ENCODE measurements at regions not wholly inside any gene's neighbourhood (a gene's known extent, or its start where the extent isn't known, plus 50 kb on each side); places are given as distances from the start of the nearest gene placed in this dataset.
"Not testable (repeated sequence)": the region's sequence is repeated elsewhere in the genome, so short reads cannot be mapped to it uniquely, and the experiment has no call there.

- no peak overlapping the region for H3K27ac Mint-ChIP-seq
- no peaks in the 10 kb centered on the region for H3K9me3 Mint-ChIP-seq (ENCODE audit: insufficient read depth)
- ATAC-seq: no peak
- peaks cover 5% of the 10 kb centered on the region for H3K27me3 Mint-ChIP-seq (ENCODE audit: low read depth)
- H3K4me1 Mint-ChIP-seq (ENCODE audit: low read depth): no peaks in the 10 kb centered on the region
- no peaks in the 10 kb centered on the region for H3K36me3 Mint-ChIP-seq (ENCODE audit: low read depth)
- H3K4me3 Mint-ChIP-seq: no peak overlapping the region
- POLR2A ChIA-PET: no interaction called here
- no peak for DNase-seq
- CTCF ChIA-PET: interaction anchor here (0.7 kb wide), 1 partner anchor 24 kb away, joined by 3 read pairs; no protein-coding TSS in a partner anchor
Observed at GRCh38 chr4:101621120-101621519, 169.4 kb upstream of the BANK1 start.

DNA sequence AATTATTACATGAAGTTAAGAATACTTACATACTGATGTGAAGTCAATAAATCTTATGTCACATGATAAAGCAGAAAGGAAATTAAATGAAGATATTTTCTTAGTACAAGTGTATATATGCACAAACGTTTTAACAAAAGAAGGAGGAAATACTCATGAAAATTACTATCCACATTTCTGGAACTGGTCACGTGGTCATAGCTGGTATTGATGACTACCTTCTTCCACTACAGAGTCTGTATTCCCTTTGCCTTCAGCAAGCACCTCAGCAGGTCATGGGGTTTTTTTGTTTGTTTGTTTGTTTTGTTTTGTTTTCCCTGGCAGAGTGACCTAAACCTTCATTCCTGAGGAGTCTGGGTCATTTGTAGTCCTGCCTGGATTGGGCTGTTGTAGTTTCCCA lies 174.9 kb upstream of the BANK1 start:
- ChIA-PET CTCF (no interaction called here), POLR2A (no interaction called here)
- no peaks in the 10 kb centered on the region for H3K9me3 Mint-ChIP-seq (ENCODE audit: insufficient read depth)
- no peak overlapping the region for H3K4me3 Mint-ChIP-seq
- H3K27ac Mint-ChIP-seq: no peak overlapping the region
- no peaks in the 10 kb centered on the region for H3K4me1 Mint-ChIP-seq (ENCODE audit: low read depth)
- no peaks in the 10 kb centered on the region for H3K36me3 Mint-ChIP-seq (ENCODE audit: low read depth)
- H3K27me3 Mint-ChIP-seq (ENCODE audit: low read depth): no peaks in the 10 kb centered on the region
- no peak for DNase-seq
- no peak for ATAC-seq

DNA sequence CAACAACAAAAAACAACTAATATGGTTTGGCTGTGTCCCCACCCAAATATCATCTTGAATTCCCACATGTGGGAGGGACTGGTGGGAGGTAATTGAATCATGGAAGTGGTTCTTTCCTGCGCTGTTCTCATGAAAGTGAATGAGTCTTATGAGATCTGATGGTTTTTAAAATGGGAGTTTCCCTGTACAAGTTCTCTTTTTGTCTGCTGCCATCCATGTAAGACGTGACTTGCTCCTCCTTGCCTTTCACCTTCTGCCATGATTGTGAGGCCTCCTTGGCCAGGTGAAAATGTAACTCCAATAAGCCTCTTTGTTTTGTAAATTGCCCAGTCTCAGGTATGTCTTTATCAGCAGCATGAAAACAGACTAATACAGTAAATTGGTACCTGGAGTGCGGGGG lies 183.5 kb upstream of the BANK1 start:
- POLR2A ChIA-PET; H3K27ac Mint-ChIP-seq; ATAC-seq; H3K4me1 Mint-ChIP-seq (ENCODE audit: low read depth); H3K9me3 Mint-ChIP-seq (ENCODE audit: insufficient read depth); DNase-seq; H3K4me3 Mint-ChIP-seq; CTCF ChIA-PET; H3K36me3 Mint-ChIP-seq (ENCODE audit: low read depth); H3K27me3 Mint-ChIP-seq (ENCODE audit: low read depth): not testable (repeated sequence)

DNA sequence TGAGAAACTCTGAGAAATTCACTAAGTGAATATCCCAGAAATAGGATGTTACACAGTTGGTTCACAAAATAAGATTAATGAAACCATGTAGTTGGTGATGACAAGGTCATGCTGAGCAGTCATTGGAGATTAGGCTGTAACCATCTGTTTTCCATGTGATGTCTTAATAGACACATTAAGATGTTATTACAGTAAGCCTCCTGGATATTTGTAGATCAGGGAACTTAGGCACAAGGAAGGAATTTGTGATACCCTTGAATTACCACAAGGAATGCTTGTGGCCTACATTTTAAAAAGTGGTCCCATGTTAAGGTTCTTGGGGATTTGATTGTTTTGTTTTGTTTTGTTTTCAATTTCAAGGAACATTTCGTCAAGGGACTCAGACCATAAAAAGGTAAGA lies 185.6 kb upstream of the BANK1 start:
- ATAC-seq: no peak
- Mint-ChIP-seq H3K36me3 (ENCODE audit: low read depth) (no peaks in the 10 kb centered on the region), H3K4me3 (no peak overlapping the region), H3K4me1 (ENCODE audit: low read depth) (no peaks in the 10 kb centered on the region), H3K27ac (no peak overlapping the region), H3K9me3 (ENCODE audit: insufficient read depth) (no peaks in the 10 kb centered on the region), H3K27me3 (ENCODE audit: low read depth) (no peaks in the 10 kb centered on the region)
- CTCF ChIA-PET: no interaction called here
- POLR2A ChIA-PET: no interaction called here
- no peak for DNase-seq

DNA sequence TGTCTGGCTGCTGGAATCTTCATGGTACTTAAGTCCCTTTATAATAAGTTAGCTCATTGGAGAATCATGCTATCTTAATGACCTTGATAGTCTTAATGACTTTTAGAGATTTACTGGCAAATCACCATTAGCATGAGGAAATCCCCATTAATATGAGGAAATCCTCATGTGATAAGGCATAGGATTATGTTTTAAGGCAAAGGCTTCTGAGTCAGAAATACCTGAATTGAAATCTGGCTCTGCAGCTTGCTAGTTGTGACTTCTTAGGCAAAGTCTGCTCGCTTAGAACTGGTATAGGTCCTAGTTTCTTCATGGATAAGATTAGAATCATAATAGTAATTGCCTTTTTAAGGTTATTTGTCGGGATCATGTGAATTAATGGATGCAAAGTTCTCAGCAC lies 190.2 kb upstream of the BANK1 start:
- Mint-ChIP-seq H3K27me3 (ENCODE audit: low read depth) (no peaks in the 10 kb centered on the region), H3K9me3 (ENCODE audit: insufficient read depth) (no peaks in the 10 kb centered on the region), H3K4me1 (ENCODE audit: low read depth) (no peaks in the 10 kb centered on the region), H3K36me3 (ENCODE audit: low read depth) (no peaks in the 10 kb centered on the region), H3K4me3 (no peak overlapping the region), H3K27ac (no peak overlapping the region)
- ChIA-PET POLR2A (no interaction called here), CTCF (no interaction called here)
- DNase-seq: no peak
- ATAC-seq: no peak

GRCh38 chr4:101599620-101600019 lies 190.9 kb upstream of the BANK1 start:
- Mint-ChIP-seq H3K9me3 (ENCODE audit: insufficient read depth) (no peaks in the 10 kb centered on the region), H3K36me3 (ENCODE audit: low read depth) (no peaks in the 10 kb centered on the region), H3K4me1 (ENCODE audit: low read depth) (no peaks in the 10 kb centered on the region), H3K4me3 (no peak overlapping the region), H3K27me3 (ENCODE audit: low read depth) (no peaks in the 10 kb centered on the region), H3K27ac (no peak overlapping the region)
- DNase-seq: no peak
- ChIA-PET POLR2A (no interaction called here), CTCF (interaction anchor here (0.7 kb wide), 1 partner anchor 86 kb away, joined by 3 read pairs; no protein-coding TSS in a partner anchor)
- no peak for ATAC-seq

- no peaks in the 10 kb centered on the region for H3K27me3 Mint-ChIP-seq (ENCODE audit: low read depth)
- ATAC-seq (no peak), DNase-seq (peak; percentile 42)
- no peaks in the 10 kb centered on the region for H3K36me3 Mint-ChIP-seq (ENCODE audit: low read depth)
- H3K9me3 Mint-ChIP-seq (ENCODE audit: insufficient read depth): no peaks in the 10 kb centered on the region
- no peaks in the 10 kb centered on the region for H3K4me1 Mint-ChIP-seq (ENCODE audit: low read depth)
- CTCF ChIA-PET: interaction anchor here (0.7 to 1.4 kb wide), 5 partner anchors 24 to 429 kb away, joined by 3 to 6 read pairs (median 3); no protein-coding TSS in a partner anchor
- POLR2A ChIA-PET: no interaction called here
- H3K4me3 Mint-ChIP-seq: no peak overlapping the region
- no peak overlapping the region for H3K27ac Mint-ChIP-seq
Observed at GRCh38 chr4:101596781-101597552, 193.6 kb upstream of the BANK1 start.

DNA sequence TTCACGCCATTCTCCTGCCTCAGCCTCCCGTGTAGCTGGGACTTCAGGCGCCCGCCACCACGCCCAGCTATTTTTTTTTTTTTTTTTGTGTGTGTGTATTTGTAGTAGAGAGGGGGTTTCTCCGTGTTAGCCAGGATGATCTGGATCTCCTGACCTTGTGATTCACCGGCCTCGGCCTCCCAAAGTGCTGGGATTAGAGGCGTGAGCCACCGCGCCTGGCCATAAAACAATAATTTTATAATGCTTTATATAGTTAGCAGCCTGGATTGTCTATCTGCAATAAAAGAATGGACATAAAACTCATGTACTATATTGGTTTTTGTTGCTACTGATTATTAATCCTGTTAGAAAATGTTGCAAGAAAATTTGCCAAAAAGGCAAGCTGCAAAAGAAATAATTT lies 195.9 kb upstream of the BANK1 start:
- no peaks in the 10 kb centered on the region for H3K9me3 Mint-ChIP-seq (ENCODE audit: insufficient read depth)
- POLR2A ChIA-PET: no interaction called here
- no peak overlapping the region for H3K27ac Mint-ChIP-seq
- CTCF ChIA-PET: interaction anchor here (0.7 kb wide), 1 partner anchor 427 kb away, joined by 3 read pairs; no protein-coding TSS in a partner anchor
- H3K4me3 Mint-ChIP-seq: no peak overlapping the region
- H3K4me1 Mint-ChIP-seq (ENCODE audit: low read depth): no peaks in the 10 kb centered on the region
- no peaks in the 10 kb centered on the region for H3K36me3 Mint-ChIP-seq (ENCODE audit: low read depth)
- no peaks in the 10 kb centered on the region for H3K27me3 Mint-ChIP-seq (ENCODE audit: low read depth)
- DNase-seq: no peak
- no peak for ATAC-seq

DNA sequence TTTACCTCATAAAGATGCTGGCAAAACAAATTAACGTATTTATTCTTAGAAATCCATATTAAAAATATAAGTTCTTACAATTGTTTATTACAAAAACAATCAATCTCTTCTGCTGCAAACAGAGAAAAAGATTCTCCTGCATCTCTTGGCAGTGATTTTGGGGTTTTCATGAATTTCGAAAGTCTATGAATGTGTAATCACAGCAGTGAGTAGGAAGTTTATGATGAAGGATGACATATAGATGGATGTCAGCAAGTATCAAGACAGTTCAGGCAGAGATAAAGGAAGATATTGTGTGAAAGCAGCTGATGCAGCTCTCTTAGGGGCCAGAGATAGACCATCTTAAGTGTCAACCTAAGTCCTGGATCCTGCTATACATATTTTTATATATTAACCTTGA lies 196.9 kb upstream of the BANK1 start:
- Mint-ChIP-seq H3K4me3 (no peak overlapping the region), H3K4me1 (ENCODE audit: low read depth) (no peaks in the 10 kb centered on the region), H3K9me3 (ENCODE audit: insufficient read depth) (no peaks in the 10 kb centered on the region), H3K27me3 (ENCODE audit: low read depth) (no peaks in the 10 kb centered on the region), H3K36me3 (ENCODE audit: low read depth) (no peaks in the 10 kb centered on the region), H3K27ac (no peak overlapping the region)
- ChIA-PET CTCF (interaction anchor here (0.7 kb wide), 1 partner anchor 426 kb away, joined by 3 read pairs; no protein-coding TSS in a partner anchor), POLR2A (no interaction called here)
- ATAC-seq (no peak), DNase-seq (no peak)

DNA sequence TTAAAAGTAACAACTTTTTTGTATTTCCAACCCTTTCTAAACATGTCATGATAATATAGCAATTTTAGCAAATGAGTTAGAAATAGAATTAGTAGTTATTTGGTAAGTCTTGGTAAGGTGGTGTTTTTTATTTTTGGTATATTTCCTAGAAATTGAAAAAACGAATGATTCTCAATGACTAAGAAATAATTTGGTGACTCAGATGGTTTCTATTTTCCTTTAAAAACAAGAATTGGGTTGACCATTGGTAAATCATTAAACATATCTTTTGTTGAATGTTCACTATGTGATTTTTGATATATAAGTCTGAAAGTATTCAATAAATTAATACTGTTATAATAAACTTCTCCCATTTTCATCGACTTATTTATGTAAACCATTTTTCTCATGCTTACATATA lies 206.2 kb upstream of the BANK1 start:
- ChIA-PET POLR2A (no interaction called here), CTCF (no interaction called here)
- no peaks in the 10 kb centered on the region for H3K36me3 Mint-ChIP-seq (ENCODE audit: low read depth)
- ATAC-seq (no peak), DNase-seq (no peak)
- H3K27ac Mint-ChIP-seq: no peak overlapping the region
- no peak overlapping the region for H3K4me3 Mint-ChIP-seq
- peaks cover 22% of the 10 kb centered on the region for H3K9me3 Mint-ChIP-seq (ENCODE audit: insufficient read depth)
- H3K27me3 Mint-ChIP-seq (ENCODE audit: low read depth): no peaks in the 10 kb centered on the region
- H3K4me1 Mint-ChIP-seq (ENCODE audit: low read depth): no peaks in the 10 kb centered on the region

GRCh38 chr4:101563126-101563525 lies 215.8 kb upstream of the PPP3CA start:
- CTCF ChIA-PET: no interaction called here
- POLR2A ChIA-PET: no interaction called here
- Mint-ChIP-seq H3K27ac (no peak overlapping the region), H3K36me3 (ENCODE audit: low read depth) (no peaks in the 10 kb centered on the region), H3K27me3 (ENCODE audit: low read depth) (no peaks in the 10 kb centered on the region), H3K9me3 (ENCODE audit: insufficient read depth) (no peaks in the 10 kb centered on the region), H3K4me1 (ENCODE audit: low read depth) (no peaks in the 10 kb centered on the region), H3K4me3 (no peak overlapping the region)
- DNase-seq (no peak), ATAC-seq (no peak)

DNA sequence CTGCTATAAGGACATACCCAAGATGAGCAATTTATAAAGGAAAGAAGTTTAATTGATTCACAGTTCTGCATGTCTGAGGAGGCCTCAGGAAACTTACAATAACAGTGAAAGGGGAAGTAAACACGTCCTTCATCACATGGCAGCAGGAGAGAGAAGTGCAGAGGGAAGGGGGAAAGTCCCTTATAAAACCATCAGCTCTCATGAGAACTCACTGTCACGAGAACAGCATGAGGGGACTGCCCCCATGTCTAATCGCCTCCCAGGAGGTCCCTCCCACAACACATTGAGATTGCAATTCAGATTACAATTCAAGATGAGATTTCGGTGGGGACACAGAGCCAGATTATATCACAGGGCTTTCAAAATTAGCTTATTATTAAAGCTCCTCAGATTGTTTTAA lies 209.5 kb upstream of the PPP3CA start:
- CTCF ChIA-PET: no interaction called here
- no peaks in the 10 kb centered on the region for H3K4me1 Mint-ChIP-seq (ENCODE audit: low read depth)
- H3K9me3 Mint-ChIP-seq (ENCODE audit: insufficient read depth): peaks cover 11% of the 10 kb centered on the region
- H3K27me3 Mint-ChIP-seq (ENCODE audit: low read depth): no peaks in the 10 kb centered on the region
- no peaks in the 10 kb centered on the region for H3K36me3 Mint-ChIP-seq (ENCODE audit: low read depth)
- DNase-seq (no peak), ATAC-seq (no peak)
- POLR2A ChIA-PET: no interaction called here
- H3K27ac Mint-ChIP-seq: no peak overlapping the region
- no peak overlapping the region for H3K4me3 Mint-ChIP-seq

DNA sequence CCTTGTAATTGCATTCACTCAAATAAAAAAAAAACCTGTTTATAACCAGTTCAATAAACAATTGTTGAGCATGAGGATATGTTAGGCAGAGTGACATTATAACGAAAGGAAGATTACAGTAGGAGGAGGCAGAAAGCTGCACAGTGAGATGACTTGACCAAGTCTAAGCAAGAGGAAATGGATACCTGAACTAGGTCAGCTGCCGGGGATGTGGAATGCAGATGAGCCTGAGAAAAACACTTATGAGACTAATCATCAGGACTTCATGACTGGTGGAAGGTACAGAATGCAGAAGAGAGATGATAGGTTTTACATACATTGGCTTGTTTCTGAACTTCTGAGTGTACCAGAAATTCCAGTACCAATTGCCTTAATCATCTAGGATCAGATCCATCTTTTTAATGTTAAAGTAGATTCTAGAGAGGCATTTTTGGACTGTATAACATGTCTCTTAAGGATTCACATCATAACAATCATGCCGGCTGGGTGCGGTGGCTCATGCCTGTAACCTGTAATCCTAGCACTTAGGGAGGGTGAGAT lies 208.1 kb upstream of the PPP3CA start:
- ATAC-seq: no peak
- no peaks in the 10 kb centered on the region for H3K36me3 Mint-ChIP-seq (ENCODE audit: low read depth)

More for the DNA sequence above, 208.1 kb upstream of the PPP3CA start:
- Mint-ChIP-seq H3K4me1 (ENCODE audit: low read depth) (no peaks in the 10 kb centered on the region), H3K27ac (no peak overlapping the region), H3K9me3 (ENCODE audit: insufficient read depth) (peaks cover 11% of the 10 kb centered on the region), H3K27me3 (ENCODE audit: low read depth) (no peaks in the 10 kb centered on the region), H3K4me3 (no peak overlapping the region)
- POLR2A ChIA-PET: no interaction called here
- no peak for DNase-seq
- CTCF ChIA-PET: no interaction called here

All from activated CD8-positive, alpha-beta T cell treated with anti-CD3 and anti-CD28 coated beads, Interleukin-2, amount 10 ng/mL, durations not matched to agents 7 days and 5 days (primary cell).